CD4-positive, alpha-beta T cell treated with Interleukin-4 for 1 hour (primary cell): ENCODE measurements at regions not wholly inside any gene's neighbourhood (a gene's known extent, or its start where the extent isn't known, plus 50 kb on each side); places are given as distances from the start of the nearest gene placed in this dataset.

Source experiments
- DNase-seq, 2 donors: peaks; one replicate each; pipeline ENCODE4 v3.0.0-alpha.2; 2020 to 2022

DNA sequence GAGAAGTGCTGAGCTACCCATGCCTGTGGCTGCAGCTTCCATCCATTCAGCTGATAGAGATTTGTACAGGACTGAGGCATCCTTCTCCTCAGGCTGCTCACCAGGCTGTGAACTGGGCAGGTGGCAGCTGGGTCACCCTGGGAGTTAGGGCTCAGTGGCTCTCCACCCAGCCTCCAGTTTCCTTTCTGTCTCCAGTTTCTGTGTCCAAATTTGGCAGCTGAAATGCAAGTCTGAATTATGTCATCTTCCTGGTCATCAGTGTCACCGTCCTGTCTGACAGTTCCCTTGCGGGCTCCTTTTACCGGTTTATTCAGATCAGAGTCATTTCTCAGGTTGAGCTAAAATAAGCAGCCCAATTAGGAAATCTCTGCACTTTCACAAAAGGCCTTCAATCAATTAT lies 93.3 kb downstream of the EDN1 start:
- DNase-seq = no peak

DNA sequence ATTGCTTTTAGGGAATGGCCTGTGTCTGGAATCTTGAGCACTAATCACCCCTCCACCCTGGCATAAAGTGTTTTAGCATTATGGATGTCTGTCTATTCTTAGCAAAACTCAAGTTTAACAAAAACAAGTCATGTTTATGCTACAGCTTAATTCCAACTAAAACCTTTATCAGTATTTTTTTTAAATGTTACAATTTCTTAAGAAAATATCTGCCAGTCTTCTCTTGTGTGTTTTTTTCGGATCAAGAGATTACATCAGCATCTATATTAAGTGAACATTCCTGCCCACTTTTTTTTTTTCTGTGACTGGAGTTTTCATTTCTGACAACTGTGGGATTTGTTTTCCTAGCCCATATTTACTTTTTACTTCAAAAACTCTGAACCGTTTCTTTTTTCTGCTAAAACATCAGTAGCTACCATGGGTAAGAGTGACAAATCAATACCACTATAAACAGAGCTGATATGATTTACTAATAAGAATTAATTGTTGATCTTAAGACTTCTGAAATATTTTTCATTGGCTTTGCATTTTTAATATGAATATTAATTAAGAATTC lies 94.3 kb downstream of the EDN1 start:
- DNase-seq = no peak

- DNase-seq = no peak
These were observed 95.2 kb downstream of the EDN1 start for GRCh38 chr6:12385316-12385715.

GRCh38 chr6:12386816-12387215 lies 96.7 kb downstream of the EDN1 start:
- no peak for DNase-seq

GRCh38 chr6:12391472-12391871 lies 101.3 kb downstream of the EDN1 start:
- DNase-seq = no peak

- no peak for DNase-seq
These were observed 102.3 kb downstream of the EDN1 start for GRCh38 chr6:12392490-12392889.

GRCh38 chr6:12393100-12393499 lies 102.9 kb downstream of the EDN1 start:
- DNase-seq = no peak

- DNase-seq = no peak
These were observed 104.0 kb downstream of the EDN1 start for GRCh38 chr6:12394170-12394569.

- no peak for DNase-seq
These were observed 105.7 kb downstream of the EDN1 start for GRCh38 chr6:12395898-12396297.

GRCh38 chr6:12401200-12401599 lies 111.0 kb downstream of the EDN1 start:
- no peak for DNase-seq

DNA sequence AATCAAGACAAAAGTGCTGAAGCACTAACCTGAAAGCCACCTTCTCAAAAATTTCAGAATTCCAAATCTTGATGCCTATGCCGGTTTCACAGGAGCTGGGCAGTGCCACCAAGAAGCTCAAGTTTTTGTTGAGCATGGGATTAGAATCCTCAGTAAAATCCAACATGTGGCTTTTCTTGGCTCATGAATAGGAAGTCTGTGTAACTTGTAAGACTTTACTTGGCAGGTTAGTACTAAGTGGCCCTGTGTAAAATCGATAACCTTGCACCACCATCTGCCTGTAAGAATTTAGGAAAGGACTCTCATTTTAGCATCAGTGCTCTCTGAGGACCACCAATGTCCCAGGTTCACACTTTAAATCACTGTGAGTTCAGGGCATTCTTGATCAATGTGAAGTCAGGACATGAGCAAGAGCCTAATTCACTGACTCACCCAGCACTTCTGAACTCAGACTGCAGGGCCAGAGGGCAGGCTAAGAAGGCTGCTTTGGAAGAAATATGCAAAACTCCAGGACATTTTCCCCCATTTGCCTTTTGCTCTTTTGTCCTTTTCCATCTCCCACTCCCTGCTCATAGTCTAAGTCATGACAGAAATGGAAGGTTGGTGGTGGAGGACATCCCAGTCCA lies 113.2 kb downstream of the EDN1 start:
- DNase-seq = no peak

DNA sequence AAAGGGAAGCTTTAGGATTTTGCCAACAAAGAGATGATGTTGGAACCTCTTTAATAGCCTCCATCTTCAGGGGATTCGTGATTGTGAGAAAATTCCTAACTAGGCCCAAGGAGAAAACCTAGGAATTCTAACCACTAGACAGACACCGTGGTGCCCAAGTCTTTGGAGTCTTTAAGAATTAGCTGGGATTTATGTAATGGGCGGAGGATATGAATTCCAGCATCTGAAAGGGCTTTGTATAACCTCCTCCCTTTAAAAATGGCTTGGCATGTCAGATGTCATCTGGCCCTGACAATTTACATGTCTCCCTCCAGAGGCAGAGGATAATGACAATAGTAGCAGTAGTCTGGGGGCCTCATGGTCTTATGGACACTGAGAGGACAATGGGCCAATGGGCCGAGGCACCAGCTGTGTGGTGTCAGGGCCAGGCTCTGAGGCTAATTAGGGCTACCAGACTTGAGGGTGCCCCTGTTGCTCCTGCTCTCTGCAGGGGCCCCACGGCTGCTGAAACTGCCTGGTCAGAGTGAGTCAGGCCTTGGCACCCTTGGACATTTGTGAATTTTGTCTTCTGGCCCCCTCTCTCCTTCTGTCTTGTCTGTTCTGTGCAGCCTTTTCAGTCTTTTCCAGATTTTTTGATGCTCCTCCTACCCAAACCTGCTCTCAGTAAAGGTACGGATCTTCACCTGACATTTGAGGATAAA lies 113.9 kb downstream of the EDN1 start:
- DNase-seq = no peak

DNA sequence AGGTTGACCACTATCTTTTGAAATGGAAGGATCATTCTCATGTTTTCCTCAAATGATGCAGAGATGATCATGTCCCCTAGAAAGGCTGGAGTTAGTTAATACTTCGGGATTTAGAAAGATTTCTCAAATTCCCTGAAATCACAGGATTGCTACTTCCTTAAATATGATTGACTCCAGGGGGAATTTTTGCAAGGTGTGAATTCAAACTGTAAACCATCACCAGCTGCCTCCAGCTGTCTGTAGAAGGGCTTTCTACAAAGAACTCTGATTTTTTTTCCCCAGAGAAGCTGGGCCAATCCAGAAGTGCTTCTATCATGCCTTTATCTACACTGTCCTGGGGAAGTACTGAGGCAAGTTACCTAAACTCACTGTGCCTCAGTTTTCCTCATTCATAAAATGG lies 114.5 kb downstream of the EDN1 start:
- no peak for DNase-seq

DNA sequence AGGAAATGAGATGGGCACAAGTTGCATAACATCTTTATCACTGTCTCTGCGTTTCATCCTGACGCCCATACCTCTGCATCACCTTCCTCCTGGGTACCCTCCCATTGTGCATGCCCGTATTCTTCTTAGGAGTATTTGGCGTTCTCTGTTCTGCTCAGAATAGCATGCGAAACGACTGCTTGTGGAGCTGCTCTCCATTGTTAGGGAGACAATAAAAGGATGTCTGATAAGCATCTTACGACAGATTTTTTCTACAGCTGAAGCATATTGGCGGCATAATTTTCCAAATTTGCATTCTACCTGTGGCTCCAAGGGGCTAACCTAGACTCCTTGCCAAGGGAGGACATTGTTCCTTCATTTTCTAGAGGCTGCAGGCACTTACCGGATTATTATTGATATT lies 118.6 kb downstream of the EDN1 start:
- DNase-seq = no peak

DNA sequence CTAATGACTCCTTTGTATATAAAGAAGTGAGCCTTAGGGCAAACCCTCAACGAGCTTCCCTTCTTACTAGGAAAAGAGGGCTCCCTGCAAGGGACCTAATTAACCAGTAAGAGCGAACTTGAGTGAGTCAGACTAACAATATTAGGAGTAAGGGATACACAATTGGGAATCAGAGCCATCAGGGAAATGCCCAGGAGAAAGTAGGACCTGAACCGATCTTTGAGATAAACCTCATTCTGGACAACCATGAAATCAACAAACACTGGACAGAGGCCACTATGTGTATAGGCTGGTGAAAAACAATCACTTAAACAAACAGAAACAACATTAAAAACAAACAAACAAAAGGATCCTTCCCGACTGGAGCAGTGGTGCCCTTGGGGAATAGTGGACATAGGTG lies 120.8 kb downstream of the EDN1 start:
- no peak for DNase-seq

GRCh38 chr6:12414096-12414675 lies 124.0 kb downstream of the EDN1 start:
- no peak for DNase-seq

DNA sequence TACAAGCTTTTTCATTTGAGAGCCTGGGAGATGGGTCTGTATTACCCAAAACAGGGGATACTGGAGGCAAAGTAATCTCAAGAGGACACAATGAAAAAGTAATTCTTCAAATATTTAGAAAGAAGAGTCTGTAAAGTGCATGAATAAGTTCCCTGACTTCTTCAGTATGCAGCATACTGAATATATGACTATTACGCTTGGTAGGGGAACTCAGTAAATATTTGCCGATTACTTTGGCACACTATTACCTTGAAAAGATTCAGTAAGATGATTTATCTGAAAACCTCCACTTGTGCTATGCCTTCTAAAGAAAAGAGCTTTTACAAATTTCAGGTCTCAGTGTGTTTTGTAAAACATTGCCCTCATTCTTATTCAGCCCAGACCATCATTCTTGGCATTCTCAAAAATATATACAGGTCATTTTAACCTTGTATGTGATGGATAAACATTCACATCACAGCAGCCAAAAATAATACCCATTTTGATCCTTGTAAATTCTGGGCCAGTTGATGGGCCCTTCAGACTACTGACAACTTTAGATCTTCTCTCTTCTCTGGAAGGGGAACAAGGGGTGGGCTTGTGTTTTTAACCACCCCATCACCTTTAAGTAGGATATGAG lies 125.9 kb downstream of the EDN1 start:
- DNase-seq = no peak

- no peak for DNase-seq
These were observed 127.0 kb downstream of the EDN1 start for GRCh38 chr6:12417191-12417590.

DNA sequence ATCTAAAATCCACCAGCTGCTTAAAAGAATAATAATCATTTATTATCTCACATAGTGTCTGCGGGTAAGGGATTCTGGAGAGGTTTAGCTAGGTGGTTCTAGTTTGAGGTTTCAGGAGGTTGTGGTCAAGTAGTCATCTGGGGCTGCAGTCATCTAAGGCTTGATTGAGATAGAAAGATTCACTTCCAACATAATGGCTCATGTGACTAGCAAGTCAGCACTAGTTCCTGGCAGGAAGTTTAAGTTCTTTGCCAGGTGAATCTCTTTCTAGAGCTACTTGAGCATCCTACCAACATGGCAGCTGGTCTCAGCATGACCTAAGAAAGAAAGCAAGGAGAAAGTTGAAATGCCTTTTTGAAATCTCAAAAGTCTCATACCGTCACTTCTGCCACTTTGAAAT lies 128.8 kb downstream of the EDN1 start:
- no peak for DNase-seq

GRCh38 chr6:12419631-12420272 lies 129.6 kb downstream of the EDN1 start:
- no peak for DNase-seq

GRCh38 chr6:12420626-12421025 lies 130.5 kb downstream of the EDN1 start:
- no peak for DNase-seq

GRCh38 chr6:12421596-12421995 lies 131.4 kb downstream of the EDN1 start:
- DNase-seq = no peak

DNA sequence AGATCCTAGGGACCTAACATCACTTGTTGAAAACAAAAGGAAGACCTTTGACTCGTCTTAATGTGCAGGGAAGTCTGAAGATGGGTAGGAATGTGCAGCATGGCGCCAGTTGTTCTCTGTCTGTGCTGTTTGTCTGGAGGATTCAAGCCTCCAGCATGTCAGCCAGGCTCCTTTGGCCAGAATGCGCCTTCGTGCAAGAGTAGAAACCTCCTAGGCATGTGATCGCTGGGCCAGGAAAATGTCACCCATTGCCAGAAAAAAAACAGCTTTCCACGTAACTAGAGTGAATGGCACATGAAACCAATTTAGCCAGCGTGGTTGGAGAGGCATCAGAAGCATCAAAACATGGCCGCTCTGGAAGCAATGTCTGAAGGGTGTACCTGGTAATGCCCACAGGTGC lies 132.7 kb downstream of the EDN1 start:
- DNase-seq = no peak
